Stomach smooth muscle (tissue), 2 donors: ENCODE measurements at regions not wholly inside any gene's neighbourhood (a gene's known extent, or its start where the extent isn't known, plus 50 kb on each side); places are given as distances from the start of the nearest gene placed in this dataset.

Source experiments
- H3K27ac ChIP-seq: one replicate; pipeline ENCODE4 v1.7.0; 2013; ENCODE audit warnings: mild to moderate bottlenecking, low read length, inconsistent platforms
- H3K27me3 ChIP-seq, 2 donors: one replicate each; pipeline ENCODE4 v1.7.0; 2013; ENCODE audit warnings: low read length in 2 of 2; ENCODE audit not compliant: insufficient read depth in 2 of 2, control insufficient read depth in 1 of 2
- H3K36me3 ChIP-seq, 2 donors: one replicate each; pipeline ENCODE4 v1.7.0; 2013; ENCODE audit warnings: low read length in 2 of 2; ENCODE audit not compliant: control insufficient read depth in 2 of 2, insufficient read depth in 2 of 2
- H3K4me1 ChIP-seq: one replicate; pipeline ENCODE4 v1.7.0; 2013; ENCODE audit warnings: low read length; ENCODE audit not compliant: control insufficient read depth, insufficient read depth
- H3K4me3 ChIP-seq, 2 donors: one replicate each; pipeline ENCODE4 v1.7.0; 2013; ENCODE audit warnings: low read length in 2 of 2
- H3K9ac ChIP-seq, 2 donors: one replicate each; pipeline ENCODE4 v1.7.0; 2013; ENCODE audit warnings: low read length in 2 of 2, mild to moderate bottlenecking in 1 of 2
- H3K9me3 ChIP-seq, 2 donors: one replicate each; pipeline ENCODE4 v1.7.0; 2013; ENCODE audit warnings: low read length in 2 of 2; ENCODE audit not compliant: control insufficient read depth in 2 of 2
- donor health status: healthy.
- donor health status: Pancreatic carcinoma.

- H3K27me3 ChIP-seq = no peaks in the 10 kb centered on the region
- H3K36me3 ChIP-seq = no peaks in the 10 kb centered on the region
- no peak overlapping the region for H3K27ac ChIP-seq
- H3K9me3 ChIP-seq = no peaks in the 10 kb centered on the region
- H3K4me3 ChIP-seq = no peak overlapping the region
- no peaks in the 10 kb centered on the region for H3K4me1 ChIP-seq
- no peak overlapping the region for H3K9ac ChIP-seq
Observed at GRCh38 chr12:69027411-69027881, 94.5 kb upstream of the CPM start.

- Histone ChIP-seq H3K4me1 (no peaks in the 10 kb centered on the region), H3K4me3 (no peak overlapping the region), H3K27ac (no peak overlapping the region), H3K9ac (no peak overlapping the region), H3K36me3 (no peaks in the 10 kb centered on the region), H3K9me3 (no peaks in the 10 kb centered on the region), H3K27me3 (no peaks in the 10 kb centered on the region)
Observed at GRCh38 chr12:69028941-69029729, 96.2 kb upstream of the CPM start.

GRCh38 chr12:69030321-69030720, 97.3 kb upstream of the CPM start:
- no peaks in the 10 kb centered on the region for H3K4me1 ChIP-seq
- no peak overlapping the region for H3K9ac ChIP-seq
- H3K27ac ChIP-seq = no peak overlapping the region
- H3K4me3 ChIP-seq = no peak overlapping the region
- H3K36me3 ChIP-seq = no peaks in the 10 kb centered on the region
- no peaks in the 10 kb centered on the region for H3K27me3 ChIP-seq
- H3K9me3 ChIP-seq = no peaks in the 10 kb centered on the region

- no peaks in the 10 kb centered on the region for H3K4me1 ChIP-seq
- no peak overlapping the region for H3K4me3 ChIP-seq
- H3K36me3 ChIP-seq = no peaks in the 10 kb centered on the region
- no peaks in the 10 kb centered on the region for H3K27me3 ChIP-seq
- H3K27ac ChIP-seq = no peak overlapping the region
- no peaks in the 10 kb centered on the region for H3K9me3 ChIP-seq
- no peak overlapping the region for H3K9ac ChIP-seq
Observed at GRCh38 chr12:69036533-69036932, 103.6 kb upstream of the CPM start.

GRCh38 chr12:69036999-69037398, 104.0 kb upstream of the CPM start:
- Histone ChIP-seq H3K4me1 (no peaks in the 10 kb centered on the region), H3K27ac (no peak overlapping the region), H3K9ac (no peak overlapping the region), H3K27me3 (no peaks in the 10 kb centered on the region), H3K9me3 (no peaks in the 10 kb centered on the region), H3K36me3 (no peaks in the 10 kb centered on the region), H3K4me3 (no peak overlapping the region)

- Histone ChIP-seq H3K36me3 (no peaks in the 10 kb centered on the region), H3K9me3 (no peaks in the 10 kb centered on the region), H3K27me3 (no peaks in the 10 kb centered on the region), H3K4me1 (no peaks in the 10 kb centered on the region), H3K9ac (no peak overlapping the region), H3K27ac (no peak overlapping the region), H3K4me3 (no peak overlapping the region)
Observed at GRCh38 chr12:69039911-69040310, 106.9 kb upstream of the CPM start.

- H3K27ac ChIP-seq = no peak overlapping the region
- no peaks in the 10 kb centered on the region for H3K36me3 ChIP-seq
- no peaks in the 10 kb centered on the region for H3K27me3 ChIP-seq
- no peak overlapping the region for H3K9ac ChIP-seq
- H3K4me3 ChIP-seq = no peak overlapping the region
- H3K9me3 ChIP-seq = no peaks in the 10 kb centered on the region
- no peaks in the 10 kb centered on the region for H3K4me1 ChIP-seq
Observed at GRCh38 chr12:69042557-69042956, 109.6 kb upstream of the CPM start.

- Histone ChIP-seq H3K4me3 (no peak overlapping the region), H3K9ac (no peak overlapping the region), H3K36me3 (no peaks in the 10 kb centered on the region), H3K27me3 (no peaks in the 10 kb centered on the region), H3K9me3 (no peaks in the 10 kb centered on the region), H3K27ac (no peak overlapping the region), H3K4me1 (no peaks in the 10 kb centered on the region)
Observed at GRCh38 chr12:69042970-69043369, 110.0 kb upstream of the CPM start.

- Histone ChIP-seq H3K4me1 (no peaks in the 10 kb centered on the region), H3K27me3 (no peaks in the 10 kb centered on the region), H3K9ac (no peak overlapping the region), H3K9me3 (no peaks in the 10 kb centered on the region), H3K36me3 (no peaks in the 10 kb centered on the region), H3K4me3 (no peak overlapping the region), H3K27ac (no peak overlapping the region)
Observed at GRCh38 chr12:69044887-69045286, 111.9 kb upstream of the CPM start.

- Histone ChIP-seq H3K9ac (no peak overlapping the region), H3K27ac (no peak overlapping the region), H3K36me3 (no peaks in the 10 kb centered on the region), H3K27me3 (no peaks in the 10 kb centered on the region), H3K4me1 (no peaks in the 10 kb centered on the region), H3K9me3 (no peaks in the 10 kb centered on the region), H3K4me3 (no peak overlapping the region)
Observed at GRCh38 chr12:69045430-69045829, 112.5 kb upstream of the CPM start.

GRCh38 chr12:69046363-69046762, 113.4 kb upstream of the CPM start:
- no peaks in the 10 kb centered on the region for H3K9me3 ChIP-seq
- no peaks in the 10 kb centered on the region for H3K27me3 ChIP-seq
- H3K27ac ChIP-seq = no peak overlapping the region
- no peaks in the 10 kb centered on the region for H3K36me3 ChIP-seq
- no peaks in the 10 kb centered on the region for H3K4me1 ChIP-seq
- H3K9ac ChIP-seq = no peak overlapping the region
- H3K4me3 ChIP-seq = no peak overlapping the region
